NCI-H1694 (cell line): ENCODE measurements at regions not wholly inside any gene's neighbourhood (a gene's known extent, or its start where the extent isn't known, plus 50 kb on each side); places are given as distances from the start of the nearest gene placed in this dataset.

Source experiments
- DNase-seq: peaks from one replicate; lab custom pipeline; 2025; lab: John Stamatoyannopoulos, UW

DNA sequence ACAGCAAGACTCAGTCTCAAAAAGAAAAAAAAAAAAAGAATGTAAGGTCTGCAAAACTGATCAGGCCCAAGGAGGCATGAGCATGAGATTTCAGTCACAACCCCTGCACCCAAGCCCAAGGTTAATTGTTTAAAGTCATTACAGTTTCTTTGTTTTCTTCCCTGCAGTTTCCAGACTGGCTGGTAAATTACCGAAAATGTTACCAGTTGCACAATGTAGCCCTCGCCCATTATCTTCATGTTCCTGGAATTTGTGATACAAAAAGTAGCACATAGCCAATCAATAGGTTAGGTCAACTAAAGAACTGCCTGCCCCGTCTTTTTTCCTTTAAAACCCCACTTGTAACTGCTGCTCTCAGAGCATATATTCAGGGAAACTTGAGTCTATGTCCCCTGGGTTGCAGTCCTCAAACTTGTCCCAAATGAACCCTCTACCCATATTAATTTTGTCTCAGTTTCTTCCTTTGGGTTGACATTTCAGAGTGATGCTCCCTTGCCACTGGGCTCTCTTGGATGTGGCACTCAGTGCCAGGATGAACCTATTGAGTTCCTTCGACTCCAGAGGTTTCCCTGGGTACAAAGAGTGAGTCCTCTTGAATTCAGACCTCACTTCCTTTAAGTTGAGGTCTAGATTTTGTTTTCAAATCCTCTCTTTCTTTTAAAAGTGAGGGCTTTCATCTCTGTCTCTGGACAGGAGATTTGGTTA, 216.2 kb upstream of the HS6ST1 start:
- DNase-seq = no peak

DNA sequence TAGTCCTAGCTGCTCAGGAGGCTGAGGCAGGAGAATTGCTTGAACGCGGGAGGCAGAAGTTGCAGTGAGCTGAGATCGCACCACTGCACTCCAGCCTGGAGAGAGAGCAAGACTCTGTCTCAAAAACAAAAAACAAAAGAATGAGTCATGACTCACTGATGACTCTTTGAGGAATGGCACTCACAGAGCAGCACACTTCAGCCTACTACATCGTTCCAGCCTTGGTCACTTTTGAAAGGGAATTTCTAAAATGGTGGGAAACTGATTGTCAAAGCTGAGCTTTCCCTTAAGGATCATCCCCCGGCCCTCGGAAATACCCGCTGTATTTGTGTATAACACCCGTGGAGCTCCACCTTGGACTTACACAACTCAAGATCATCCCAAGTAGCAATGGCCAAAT, 217.3 kb upstream of the HS6ST1 start:
- DNase-seq = no peak

DNA sequence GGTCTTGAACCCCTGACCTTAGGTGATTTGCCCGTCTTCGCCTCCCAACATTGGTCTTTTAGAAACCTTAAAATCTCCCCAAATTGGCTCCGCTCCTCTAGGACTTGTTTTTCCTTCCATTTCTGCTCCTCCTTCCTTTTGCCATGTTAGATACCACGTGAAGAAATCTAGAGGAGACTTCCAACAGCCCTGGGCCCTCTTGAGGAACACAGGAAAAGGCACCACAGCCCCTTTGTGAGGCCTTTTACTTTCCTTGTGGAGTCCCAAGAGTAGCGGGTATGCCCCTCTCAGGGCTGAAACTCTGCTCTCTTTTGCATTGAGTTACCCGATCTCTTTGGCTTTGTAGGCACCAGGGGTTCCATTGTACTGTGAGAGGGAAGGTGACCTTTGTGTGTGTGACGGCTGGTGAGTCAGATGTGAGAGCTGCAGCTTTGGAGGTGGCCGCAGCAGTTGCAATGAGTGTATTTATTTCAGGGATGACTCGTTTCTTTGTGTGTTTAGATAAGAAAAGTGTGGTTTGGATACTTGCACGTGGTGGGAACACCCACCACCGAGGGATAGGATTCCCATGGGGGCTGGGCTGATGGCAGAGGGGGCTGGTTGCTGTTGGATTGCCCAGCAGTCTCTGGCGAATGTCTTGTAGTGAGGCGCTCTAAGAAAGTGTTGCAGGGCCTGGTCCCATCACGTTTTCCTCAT, 218.4 kb upstream of the HS6ST1 start:
- DNase-seq = no peak

DNA sequence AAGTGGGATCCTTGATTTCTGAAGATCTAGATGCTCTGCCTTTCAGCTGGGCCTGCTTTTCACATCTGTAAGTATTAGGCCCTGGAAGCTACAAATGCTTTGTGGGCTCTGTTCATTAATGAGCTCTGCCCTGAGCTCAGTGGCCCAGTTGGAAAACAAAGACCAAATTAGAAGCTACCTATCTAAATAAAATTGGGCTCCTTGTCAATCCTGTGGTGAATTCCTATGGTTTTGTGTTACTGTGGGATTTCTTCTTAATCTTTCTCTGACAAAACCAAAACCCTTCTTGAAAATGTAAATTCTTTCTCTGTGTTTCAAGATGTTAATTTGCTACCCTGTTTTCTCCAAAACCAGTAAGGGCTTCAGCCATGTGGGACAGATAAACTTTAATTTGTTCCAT, 219.0 kb upstream of the HS6ST1 start:
- DNase-seq = no peak

DNA sequence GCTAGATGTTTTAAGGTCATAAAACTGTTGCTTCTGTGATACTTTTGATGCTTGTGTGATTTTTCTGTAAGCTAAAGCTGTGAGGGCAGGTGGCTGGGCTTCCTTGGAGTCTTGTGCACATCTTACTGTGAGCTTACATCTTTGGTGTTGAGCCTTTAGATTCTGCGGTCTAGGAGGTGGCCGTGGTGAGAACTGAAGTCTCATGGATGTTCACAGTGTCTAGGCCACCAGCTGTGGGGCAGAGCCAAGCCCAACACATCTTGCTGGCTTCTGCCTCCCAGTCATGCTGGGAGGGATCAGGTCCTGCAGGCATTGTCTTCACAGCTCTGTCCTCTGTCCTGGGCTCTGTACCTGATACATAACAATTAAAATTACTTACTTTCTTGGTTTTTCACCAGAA, 219.7 kb upstream of the HS6ST1 start:
- no peak for DNase-seq

DNA sequence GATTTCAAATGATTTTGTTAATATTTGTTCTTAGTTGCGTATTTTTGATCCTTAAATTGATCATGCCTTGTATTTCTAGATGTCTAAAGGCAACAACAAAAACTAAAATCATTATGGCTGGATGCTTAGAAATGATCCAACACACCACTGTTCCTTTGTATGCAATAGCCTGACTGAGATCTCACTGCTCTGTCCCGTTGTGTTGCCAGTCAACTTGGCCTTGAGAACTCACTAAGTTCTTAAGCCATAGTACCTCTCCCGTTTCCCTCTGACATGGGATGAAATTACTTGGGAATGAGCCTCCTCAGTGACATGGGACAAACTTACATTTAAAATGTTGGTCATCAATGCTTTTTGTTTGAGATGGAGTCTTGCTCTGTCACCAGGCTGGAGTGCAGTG, 222.0 kb upstream of the HS6ST1 start:
- DNase-seq = no peak

DNA sequence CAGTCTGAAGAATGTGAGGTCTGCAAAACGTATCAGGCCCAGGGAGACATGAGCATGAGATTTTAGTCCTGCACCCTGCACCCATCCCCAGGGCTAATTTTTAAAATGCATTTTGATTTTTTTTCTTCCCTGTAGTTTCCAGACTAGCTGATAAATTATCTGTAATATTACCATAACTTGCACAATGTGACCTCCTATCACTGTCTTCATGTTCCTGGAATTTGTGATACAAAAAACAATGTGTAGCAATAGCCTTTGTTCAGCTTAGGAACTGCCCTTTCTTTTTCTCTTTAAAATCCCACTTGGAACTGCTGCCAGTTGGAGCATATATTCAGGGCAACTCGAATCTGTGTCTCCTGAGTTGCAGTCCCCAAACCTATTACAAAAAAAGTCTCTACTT, 222.8 kb upstream of the HS6ST1 start:
- no peak for DNase-seq

DNA sequence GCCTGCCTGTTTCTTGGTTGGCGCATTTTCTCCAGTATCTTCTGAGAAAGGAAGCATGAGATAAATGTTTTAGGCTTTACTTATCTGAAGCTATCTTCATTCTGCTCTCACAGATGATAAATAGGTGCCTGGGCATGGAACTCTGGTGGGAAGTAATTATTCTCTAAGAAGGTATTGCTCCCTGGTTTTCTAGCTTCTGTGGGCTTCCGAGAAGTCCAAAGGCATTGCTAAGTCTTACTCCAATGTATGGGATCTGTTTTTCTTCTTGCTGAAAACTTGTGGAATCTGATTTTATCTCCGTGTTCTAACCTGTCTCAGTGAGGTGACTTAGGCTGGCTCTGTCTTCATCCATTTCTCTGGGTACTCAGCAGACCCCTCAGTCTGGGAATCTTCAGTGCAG, 224.4 kb upstream of the HS6ST1 start:
- DNase-seq = no peak

DNA sequence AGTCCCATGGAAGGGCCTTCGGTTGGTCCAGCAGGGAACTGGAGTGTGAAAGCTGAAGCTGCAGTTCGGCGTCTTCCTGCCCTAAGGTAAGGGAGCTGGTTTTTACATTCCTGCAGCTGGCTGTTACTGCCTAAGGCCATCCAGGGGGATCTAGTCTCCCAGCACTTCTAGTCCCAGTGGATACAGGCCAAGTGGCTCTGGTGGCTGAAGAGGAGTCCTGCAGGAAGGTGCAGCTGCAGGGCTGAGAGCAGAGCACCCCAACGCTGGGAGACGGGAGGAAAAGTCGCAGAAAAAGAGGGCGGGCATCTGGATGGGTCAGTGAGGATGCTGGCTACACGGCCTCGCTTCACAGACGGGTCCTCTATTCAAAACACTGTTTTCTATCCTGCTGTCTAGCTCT, 225.0 kb upstream of the HS6ST1 start:
- no peak for DNase-seq

DNA sequence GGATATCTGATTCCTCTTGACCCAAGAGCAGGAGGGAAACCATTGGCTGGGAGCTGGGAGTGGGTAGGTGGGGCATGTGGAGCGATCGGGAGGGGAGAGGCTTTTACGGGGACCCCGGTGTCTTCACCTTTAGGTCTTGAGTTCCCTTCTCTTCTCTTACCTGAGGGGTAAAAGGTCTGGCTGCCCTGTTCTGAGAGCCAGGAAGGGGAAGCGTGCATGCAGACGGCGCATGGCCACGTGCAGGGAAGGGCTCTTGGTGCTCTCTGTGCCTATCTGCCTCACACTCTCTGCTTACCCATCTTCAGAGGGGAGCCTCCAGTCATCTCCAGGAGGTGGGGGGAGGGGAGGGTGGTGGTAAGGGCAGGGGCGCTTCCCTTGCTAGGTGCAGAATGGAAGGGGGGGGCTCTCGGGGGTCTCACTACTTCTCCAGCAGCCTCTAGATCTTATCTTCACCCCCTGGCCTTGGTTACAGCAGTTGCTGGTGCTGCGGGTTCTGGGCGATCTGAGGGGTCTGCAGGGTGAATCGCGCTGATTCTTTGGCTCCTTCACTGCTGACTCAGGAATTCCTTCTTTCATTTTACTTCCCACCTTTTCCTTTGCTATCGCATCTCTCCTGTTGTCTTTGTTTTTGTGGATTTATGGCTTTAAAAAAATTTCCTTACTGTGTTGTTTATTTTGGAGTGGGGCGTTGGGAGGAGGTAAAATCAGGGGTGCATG, 225.8 kb upstream of the HS6ST1 start:
- no peak for DNase-seq

DNA sequence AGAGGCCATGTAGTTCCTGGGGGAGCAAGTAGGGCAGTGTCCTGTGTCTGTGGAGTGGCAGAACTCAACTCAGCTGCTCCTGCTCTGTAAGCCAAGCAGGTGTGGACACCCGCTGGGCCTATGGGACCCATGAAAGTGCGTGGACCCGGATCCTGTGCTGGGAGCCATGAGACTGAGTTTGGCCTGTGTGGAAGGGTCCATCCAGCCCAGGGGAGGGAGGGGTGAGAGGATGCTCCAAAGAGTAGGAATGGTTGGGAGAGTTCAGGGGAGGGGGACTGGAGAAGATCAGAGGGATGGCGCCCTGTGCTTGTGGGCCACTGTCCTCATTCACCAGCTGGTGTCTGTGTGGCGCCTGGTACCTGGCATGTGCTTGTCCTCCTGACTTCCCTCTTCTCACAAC, 226.4 kb upstream of the HS6ST1 start:
- DNase-seq = no peak

DNA sequence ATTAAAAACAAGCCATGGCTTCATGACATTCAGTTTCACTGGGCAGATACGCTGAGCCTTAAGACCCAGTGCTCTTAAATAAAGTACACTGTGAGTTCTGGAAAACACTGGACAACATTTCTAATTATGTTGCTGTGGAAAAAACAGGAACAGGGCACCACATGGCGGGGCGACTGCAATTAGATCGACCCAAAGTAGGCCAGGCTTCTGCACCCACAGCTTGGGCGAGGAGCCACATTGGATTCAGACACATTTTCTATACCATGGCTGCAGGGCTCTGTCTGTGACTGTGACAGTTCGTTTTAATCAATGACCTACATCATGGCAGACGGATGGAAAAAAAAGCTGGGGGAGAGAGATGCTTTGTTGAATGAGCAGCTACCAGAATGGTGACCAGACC, 227.2 kb upstream of the HS6ST1 start:
- no peak for DNase-seq

DNA sequence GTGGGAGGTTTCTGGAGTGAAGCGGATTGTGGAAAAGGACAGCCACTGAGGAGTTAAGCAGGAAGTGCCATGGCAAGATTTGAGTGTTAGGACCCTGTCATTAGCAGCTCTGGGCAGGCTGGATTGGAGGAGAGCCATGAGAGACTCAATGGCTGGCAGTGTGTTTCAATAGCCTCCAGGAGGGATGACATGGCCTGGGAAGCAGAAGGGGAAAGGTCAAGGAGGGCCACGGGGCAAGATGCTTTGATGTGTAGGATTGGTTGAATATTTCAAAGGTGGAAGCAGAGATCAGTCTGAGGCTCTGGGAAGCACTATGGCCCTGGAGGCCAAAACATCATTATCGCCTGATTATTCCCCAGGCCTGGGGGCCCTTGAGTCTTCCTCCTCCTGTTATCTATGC, 229.0 kb upstream of the HS6ST1 start:
- DNase-seq = no peak

DNA sequence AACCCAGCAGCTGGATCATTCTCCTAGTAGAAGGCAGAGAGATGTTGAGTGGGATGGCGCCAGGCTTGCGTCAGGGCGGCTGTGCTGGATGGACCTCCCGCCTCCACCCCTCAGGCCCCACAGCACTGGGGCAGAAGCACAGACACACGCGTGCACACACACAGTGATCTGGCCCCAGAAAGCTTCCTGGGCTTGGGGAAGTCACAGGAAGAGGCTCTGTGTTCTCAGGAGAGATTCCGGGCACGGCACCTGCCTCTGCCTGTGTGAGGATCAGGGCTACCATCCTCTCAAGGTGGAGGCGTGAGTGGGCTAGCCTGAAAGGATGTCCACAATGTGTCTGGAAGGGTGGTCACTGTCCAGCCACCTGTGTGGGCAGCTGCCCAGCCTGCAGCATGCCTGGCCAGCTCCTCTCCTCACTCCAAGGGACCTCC, 229.8 kb upstream of the HS6ST1 start:
- no peak for DNase-seq

DNA sequence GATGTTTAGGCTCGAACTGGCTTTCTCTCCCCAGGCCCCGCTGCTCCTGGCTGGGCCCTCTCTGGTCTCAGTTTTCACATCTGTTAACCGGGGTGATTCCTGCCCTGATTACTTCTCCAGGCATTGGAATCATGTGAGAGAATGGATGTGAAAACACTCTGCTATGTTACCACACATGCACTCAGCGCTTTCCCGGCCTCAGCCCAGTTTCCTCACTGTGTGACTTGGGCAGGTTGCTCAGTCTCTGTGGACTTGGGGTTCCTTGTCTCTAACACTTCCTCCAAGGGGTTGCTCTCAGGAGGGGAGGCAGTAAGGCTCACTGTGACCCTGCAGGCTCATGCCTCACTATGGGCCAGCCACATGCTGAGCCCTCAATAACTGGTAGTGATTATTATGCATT, 230.4 kb upstream of the HS6ST1 start:
- DNase-seq = no peak

DNA sequence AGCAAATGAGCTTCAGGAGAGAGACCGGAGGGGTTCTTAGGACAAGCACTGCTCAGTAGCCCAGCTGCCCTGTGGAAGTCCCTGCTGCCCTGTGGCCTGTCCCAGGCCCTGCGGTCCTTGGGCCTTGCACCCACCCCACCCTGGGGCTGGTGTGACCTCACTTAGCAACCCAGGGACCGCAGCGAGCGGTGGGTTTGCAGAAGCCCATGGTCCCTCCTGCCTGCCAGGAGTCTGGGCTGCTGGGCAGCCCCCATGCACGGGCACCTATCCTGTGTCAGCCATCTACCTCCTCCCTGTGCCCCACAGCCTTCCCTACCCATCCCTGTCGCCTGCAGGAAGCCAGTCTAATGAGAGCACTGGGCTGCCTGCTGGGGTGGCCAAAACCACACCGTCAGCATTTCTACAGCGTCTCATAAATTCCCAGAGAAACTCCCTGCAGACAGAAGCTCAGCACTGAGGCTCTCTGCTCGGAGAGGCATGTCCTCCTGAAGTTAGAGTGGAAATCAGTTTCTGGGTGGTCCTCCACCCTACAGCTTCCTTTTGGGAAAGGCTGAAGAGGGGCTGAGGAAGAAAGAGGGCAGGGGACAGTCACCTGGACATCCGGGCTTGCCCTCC, 231.1 kb upstream of the HS6ST1 start:
- DNase-seq = no peak

DNA sequence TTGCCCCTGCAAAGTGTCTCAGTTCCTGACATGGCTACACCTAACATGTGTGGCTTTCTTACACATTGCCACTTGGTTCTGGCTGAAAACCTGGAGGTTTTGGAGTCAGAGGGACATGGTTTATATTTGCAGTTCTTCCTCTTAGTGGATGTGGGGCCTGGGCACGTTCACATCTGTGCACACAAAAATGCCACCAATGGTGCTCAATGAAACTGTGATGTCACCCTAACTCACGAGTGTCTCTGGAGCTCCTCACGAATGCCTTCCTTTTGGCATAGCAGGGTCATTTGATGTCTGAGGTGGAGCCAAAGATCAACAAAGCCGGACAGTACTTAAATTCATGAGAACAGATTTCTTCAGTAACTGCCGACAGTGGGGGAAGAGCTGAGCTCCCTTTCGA, 231.7 kb upstream of the HS6ST1 start:
- no peak for DNase-seq

DNA sequence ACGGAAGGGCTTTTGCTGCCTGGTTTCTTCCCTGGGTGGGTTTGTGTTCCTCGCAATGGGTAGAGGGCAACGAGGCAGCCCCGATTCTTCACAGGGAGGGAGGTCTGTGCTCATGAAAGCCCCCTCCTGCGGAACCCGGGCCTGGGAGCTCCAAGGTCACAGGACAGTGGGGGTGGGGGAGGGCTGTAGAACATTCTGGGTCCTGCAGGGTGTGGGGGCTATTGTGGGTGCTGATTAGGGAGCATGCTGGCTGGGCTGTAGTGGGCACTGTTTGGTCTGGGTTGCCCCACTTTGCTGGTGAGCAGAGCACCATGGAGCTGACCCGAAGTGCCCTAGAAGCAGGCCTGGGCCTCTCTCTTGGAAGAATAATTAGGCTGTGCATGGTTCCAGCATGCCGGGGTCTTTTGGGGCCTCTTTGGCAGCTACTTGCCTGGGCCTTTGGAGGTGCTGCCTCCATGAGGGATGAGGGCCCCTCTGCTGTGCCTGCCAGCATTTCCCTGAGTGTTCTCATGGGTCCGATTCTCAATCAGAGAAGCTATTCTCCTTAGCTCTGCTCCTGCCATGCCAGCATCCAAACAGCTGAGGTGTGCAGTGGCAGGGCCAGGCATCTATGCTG, 232.2 kb upstream of the HS6ST1 start:
- no peak for DNase-seq

DNA sequence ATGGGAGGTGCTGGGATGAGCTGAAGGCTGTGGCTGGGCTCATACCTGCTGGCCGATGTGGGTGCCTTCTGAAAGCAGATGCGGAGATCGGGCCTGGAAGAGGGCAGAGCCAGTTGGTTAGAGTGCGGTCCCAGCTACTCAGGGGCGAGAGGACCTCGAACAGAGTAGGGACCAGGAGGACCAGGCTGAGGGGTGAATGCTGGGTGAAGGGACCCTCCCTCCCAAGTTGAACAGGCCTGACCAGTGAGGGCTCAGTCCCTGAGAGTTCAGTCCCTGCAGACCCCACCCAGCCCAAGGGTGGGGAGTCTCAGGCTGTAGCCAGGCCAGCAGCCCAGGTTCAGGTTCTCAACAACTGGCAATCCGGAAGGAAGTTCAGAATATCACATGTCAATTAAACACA, 232.8 kb upstream of the HS6ST1 start:
- no peak for DNase-seq

DNA sequence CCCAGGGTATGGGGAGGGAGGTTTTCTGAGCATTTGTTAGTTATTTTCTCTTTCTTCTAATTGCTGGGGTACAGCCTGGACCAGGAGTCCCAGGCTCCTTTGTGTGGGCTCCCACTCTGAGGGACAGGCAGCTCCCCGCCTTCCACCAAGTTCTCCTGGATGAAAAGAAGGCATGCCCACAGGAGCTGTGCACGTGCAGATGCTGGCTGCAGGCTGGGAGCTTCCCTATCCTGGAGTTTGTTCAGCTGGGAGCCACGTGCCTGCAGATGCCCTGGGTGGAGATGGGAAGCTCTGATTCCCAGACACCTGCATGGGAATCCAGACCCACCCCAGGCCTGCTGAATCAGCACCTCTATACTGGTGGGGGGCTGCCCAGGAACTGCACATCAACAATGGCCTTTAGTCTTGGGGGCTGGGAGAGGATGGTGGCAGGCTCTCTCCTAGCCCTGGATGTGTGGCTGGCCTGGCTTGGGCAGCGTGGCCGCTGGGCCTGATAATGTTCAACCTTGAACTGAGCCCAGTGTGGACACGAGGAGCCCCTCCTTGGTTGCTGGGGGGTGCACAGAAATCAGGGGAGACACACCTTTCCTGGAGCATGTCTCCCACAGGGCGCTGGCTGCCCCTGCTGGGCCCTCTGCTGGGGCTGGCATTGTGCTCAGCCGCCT, 233.6 kb upstream of the HS6ST1 start:
- no peak for DNase-seq

DNA sequence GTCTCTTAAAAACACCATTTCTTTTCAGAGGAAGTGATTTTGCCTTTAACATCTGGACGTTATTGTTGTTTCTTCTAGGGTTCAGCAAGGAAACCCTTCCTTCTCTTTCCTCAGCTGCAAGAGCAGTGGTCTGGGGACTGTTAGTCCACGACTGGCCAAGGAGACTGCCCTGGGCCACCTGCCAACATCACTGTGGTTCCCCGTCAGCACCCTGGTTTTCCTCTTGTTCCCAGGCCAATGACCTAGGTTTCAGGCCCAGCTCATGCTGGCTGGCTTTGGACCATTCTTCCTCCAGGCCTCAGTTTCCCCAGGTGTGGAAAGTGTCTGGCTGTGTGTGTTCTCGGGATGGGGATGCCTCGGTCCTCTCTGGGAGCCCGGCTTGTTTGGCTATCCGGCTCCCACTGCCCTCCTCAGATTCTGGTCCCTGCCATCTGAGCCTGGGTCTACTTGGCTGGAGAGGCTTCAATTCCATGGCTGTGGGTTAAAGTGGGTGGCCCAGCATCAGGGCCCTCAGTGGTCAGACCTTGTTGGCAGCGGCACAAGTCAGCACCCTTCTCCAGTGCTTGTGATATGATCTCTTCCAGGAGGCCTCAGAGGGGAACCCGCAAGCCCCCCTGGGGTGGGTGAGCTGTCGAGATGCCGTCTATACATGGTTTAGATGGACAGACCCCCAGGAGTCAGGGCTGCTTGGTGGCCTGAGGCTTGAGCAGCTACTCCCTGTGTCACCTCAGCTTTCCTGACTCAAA, 234.3 kb upstream of the HS6ST1 start:
- no peak for DNase-seq
